Neural cell (in vitro differentiated cells): ENCODE measurements at regions not wholly inside any gene's neighbourhood (a gene's known extent, or its start where the extent isn't known, plus 50 kb on each side); places are given as distances from the start of the nearest gene placed in this dataset.

Source experiments
- CTCF ChIP-seq: fragments of 450-650 bp; IDR thresholded peaks from 2 replicates; pipeline ENCODE4 v1.5.1; 2014; ENCODE audit warnings: antibody characterized with exemption, mild to moderate bottlenecking, moderate library complexity; ENCODE audit not compliant: poor library complexity, severe bottlenecking
- EZH2 ChIP-seq: fragments of 200-600, 300-800 bp; shearing (Covaris generic), sonication (generic); IDR thresholded peaks from 2 replicates; pipeline ENCODE4 v1.6.1; 2014; ENCODE audit warnings: antibody characterized with exemption, low read length, borderline replicate concordance, mild to moderate bottlenecking; ENCODE audit not compliant: insufficient read depth, poor library complexity, severe bottlenecking
- MXI1 ChIP-seq: fragments of 450-650 bp; conservative IDR thresholded peaks from 2 replicates; pipeline ENCODE4 v1.6.1; 2014; ENCODE audit warnings: antibody characterized with exemption, mild to moderate bottlenecking; ENCODE audit not compliant: poor library complexity, severe bottlenecking
- POLR2AphosphoS5 ChIP-seq: IDR thresholded peaks from 2 replicates; pipeline ENCODE4 v1.6.1; 2012
- RAD21 ChIP-seq: fragments of 450-650 bp; conservative IDR thresholded peaks from 2 replicates; pipeline ENCODE4 v1.6.1; 2014; ENCODE audit warnings: antibody characterized with exemption, mild to moderate bottlenecking, moderate library complexity
- SMC3 ChIP-seq: fragments of 450-650 bp; conservative IDR thresholded peaks from 2 replicates; pipeline ENCODE4 v1.6.1; 2014; ENCODE audit warnings: antibody characterized with exemption, mild to moderate bottlenecking, moderate library complexity; ENCODE audit not compliant: poor library complexity
- TAF1 ChIP-seq: IDR thresholded peaks from 2 replicates; pipeline ENCODE4 v1.6.1; 2012; ENCODE audit warnings: low read depth
- TF ChIP-seq, protein P1 (sequence below): IDR thresholded peaks from 2 replicates; pipeline ENCODE4 v1.6.1; 2012; ENCODE audit warnings: borderline replicate concordance

DNA sequence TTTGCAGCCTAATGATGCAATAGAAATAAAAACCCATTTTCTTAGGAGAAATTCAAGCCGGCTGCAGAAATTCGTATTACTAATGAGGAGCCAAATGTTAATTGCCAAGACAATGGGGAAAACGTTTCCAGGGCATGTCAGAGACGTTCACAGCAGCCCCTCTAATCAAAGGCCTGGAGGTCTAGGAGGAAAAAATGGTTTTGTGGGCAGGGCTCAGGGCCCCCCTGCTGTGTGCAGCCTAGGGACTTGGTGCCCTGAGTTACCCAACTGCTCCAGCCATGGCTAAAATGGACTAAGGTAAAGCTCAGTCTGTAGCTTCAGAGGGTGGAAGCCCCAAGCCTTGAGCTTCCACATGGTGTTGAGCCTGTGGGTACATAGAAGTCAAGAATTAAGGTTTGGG, 461.4 kb downstream of the FAT4 start:
- TF ChIP-seq CTCF = no peak
- no peak for TF ChIP-seq TAF1
- TF ChIP-seq POLR2AphosphoS5 = no peak
- TF ChIP-seq RAD21 = no peak
- TF ChIP-seq EZH2 = no peak
- TF ChIP-seq, protein P1, sequence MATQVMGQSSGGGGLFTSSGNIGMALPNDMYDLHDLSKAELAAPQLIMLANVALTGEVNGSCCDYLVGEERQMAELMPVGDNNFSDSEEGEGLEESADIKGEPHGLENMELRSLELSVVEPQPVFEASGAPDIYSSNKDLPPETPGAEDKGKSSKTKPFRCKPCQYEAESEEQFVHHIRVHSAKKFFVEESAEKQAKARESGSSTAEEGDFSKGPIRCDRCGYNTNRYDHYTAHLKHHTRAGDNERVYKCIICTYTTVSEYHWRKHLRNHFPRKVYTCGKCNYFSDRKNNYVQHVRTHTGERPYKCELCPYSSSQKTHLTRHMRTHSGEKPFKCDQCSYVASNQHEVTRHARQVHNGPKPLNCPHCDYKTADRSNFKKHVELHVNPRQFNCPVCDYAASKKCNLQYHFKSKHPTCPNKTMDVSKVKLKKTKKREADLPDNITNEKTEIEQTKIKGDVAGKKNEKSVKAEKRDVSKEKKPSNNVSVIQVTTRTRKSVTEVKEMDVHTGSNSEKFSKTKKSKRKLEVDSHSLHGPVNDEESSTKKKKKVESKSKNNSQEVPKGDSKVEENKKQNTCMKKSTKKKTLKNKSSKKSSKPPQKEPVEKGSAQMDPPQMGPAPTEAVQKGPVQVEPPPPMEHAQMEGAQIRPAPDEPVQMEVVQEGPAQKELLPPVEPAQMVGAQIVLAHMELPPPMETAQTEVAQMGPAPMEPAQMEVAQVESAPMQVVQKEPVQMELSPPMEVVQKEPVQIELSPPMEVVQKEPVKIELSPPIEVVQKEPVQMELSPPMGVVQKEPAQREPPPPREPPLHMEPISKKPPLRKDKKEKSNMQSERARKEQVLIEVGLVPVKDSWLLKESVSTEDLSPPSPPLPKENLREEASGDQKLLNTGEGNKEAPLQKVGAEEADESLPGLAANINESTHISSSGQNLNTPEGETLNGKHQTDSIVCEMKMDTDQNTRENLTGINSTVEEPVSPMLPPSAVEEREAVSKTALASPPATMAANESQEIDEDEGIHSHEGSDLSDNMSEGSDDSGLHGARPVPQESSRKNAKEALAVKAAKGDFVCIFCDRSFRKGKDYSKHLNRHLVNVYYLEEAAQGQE = no peak
- TF ChIP-seq MXI1 = no peak
- TF ChIP-seq SMC3 = no peak
